ENCODE measurements at regions not wholly inside any gene's neighbourhood (a gene's known extent, or its start where the extent isn't known, plus 50 kb on each side); places are given as distances from the start of the nearest gene placed in this dataset.

DNA sequence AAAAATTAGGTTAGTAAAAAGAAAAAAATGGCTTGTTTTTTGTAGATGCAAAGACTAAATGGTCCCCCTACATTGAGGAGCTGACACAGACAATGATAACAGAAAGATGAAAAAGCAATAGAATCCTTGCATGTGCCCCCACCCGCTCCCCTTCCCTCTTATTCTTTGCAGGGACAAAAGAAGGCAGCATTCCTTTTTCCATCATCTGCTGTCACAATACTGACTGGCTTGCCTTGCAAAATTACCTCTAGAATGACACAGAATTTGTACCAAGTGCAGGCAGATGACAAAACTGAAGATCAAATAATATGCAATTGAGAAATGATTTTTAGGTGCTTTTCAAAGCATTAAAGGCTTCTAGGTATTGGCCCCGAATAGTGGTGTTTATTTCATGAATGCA, 153.1 kb upstream of the AGA start:
- 83% methylated on average over 1 of the region's 2 CpGs; no CpG with 5 or more reads in 1 of the 2 experiments for WGBS, 2 experiments (ENCODE audit: extremely low coverage in 2 of 2, insufficient read length in 1 of 2)
- no peak overlapping the region for H2BK20ac ChIP-seq (ENCODE audit: low read depth, low read length)
- ATAC-seq (ENCODE audit: low read depth) = no peak

More for the DNA sequence above, 153.1 kb upstream of the AGA start:
- Histone ChIP-seq H4K91ac (ENCODE audit: insufficient read depth, low read depth, low read length) (no peak overlapping the region), H3K36me3 (ENCODE audit: control insufficient read depth, insufficient read depth, low read length) (no peaks in the 10 kb centered on the region), H3K23ac (ENCODE audit: low read depth, low read length) (no peak overlapping the region), H2AFZ (replicated peaks; ENCODE audit: low read length, poor library complexity) (no peak overlapping the region), H3K4me2 (ENCODE audit: low read depth, low read length) (no peak overlapping the region), H3K9ac (ENCODE audit: low read depth, low read length) (no peak overlapping the region), H3K14ac (replicated peaks; ENCODE audit: low read depth, low read length) (no peak overlapping the region), H4K8ac (ENCODE audit: low read depth in 2 of 2, low read length in 2 of 2) (no peak overlapping the region), H2BK15ac (ENCODE audit: low read depth, low read length) (no peak overlapping the region), H2BK120ac (ENCODE audit: low read depth, low read length) (no peak overlapping the region), H3K4me3 (ENCODE audit: insufficient read depth, low read depth, low read length) (no peak overlapping the region), H3K4me1 (ENCODE audit: control insufficient read depth, insufficient read depth, low read length) (no peaks in the 10 kb centered on the region), H4K20me1 (ENCODE audit: insufficient read depth, low read length) (no peaks in the 10 kb centered on the region), H3K79me1 (ENCODE audit: low read depth in 1 of 2, low read length in 2 of 2) (no peaks in the 10 kb centered on the region), H3K9me1 (ENCODE audit: insufficient read depth, low read length) (no peaks in the 10 kb centered on the region), H4K5ac (ENCODE audit: low read depth, low read length) (no peak overlapping the region), H3K18ac (ENCODE audit: low read depth, low read length) (no peak overlapping the region), H2AK9ac (replicated peaks; ENCODE audit: low read depth, low read length, poor library complexity) (no peak overlapping the region), H2BK5ac (ENCODE audit: low read depth, low read length, poor library complexity, severe bottlenecking) (no peak overlapping the region), H2AK5ac (ENCODE audit: low read depth, low read length) (no peak overlapping the region), H3K27ac (ENCODE audit: insufficient read depth, low read length) (no peak overlapping the region), H3K4ac (ENCODE audit: low read depth, low read length) (no peak overlapping the region), H3K9me3 (ENCODE audit: control insufficient read depth, insufficient read depth, low read length) (no peaks in the 10 kb centered on the region), H3K56ac (ENCODE audit: extremely low read depth, insufficient read depth, low read length) (no peak overlapping the region), H3K27me3 (ENCODE audit: control insufficient read depth, insufficient read depth, low read length) (no peaks in the 10 kb centered on the region)
- intact Hi-C loops (cut with micrococcal nuclease) = no loop called here
- DNase-seq = no peak
- dilution Hi-C loops (cut with HindIII; ENCODE audit: low sequenced_read_pairs, unreplicated experiment) = no loop called here
- in situ Hi-C loops (cut with MboI; ENCODE audit: low sequenced_read_pairs) = no loop called here
- no peak for TF ChIP-seq RCOR1 (IDR thresholded peaks at IDR 0.05; ENCODE audit: insufficient replicate concordance, low read length)
- no peak for TF ChIP-seq RFX5 (IDR thresholded peaks at IDR 0.05; ENCODE audit: low read depth, low read length)
- TF ChIP-seq CEBPB (IDR thresholded peaks at IDR 0.05; ENCODE audit: low read depth, low read length) = no peak
- TF ChIP-seq BHLHE40 (IDR thresholded peaks at IDR 0.05; ENCODE audit: low read depth, low read length) = no peak
- no peak for TF ChIP-seq MXI1 (IDR thresholded peaks at IDR 0.05; ENCODE audit: borderline replicate concordance, low read depth, low read length)
- TF ChIP-seq, protein P1, sequence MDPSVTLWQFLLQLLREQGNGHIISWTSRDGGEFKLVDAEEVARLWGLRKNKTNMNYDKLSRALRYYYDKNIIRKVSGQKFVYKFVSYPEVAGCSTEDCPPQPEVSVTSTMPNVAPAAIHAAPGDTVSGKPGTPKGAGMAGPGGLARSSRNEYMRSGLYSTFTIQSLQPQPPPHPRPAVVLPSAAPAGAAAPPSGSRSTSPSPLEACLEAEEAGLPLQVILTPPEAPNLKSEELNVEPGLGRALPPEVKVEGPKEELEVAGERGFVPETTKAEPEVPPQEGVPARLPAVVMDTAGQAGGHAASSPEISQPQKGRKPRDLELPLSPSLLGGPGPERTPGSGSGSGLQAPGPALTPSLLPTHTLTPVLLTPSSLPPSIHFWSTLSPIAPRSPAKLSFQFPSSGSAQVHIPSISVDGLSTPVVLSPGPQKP (IDR thresholded peaks at IDR 0.05; ENCODE audit: borderline replicate concordance, low read depth, low read length) = no peak
- TF ChIP-seq MAZ (IDR thresholded peaks at IDR 0.05; ENCODE audit: borderline replicate concordance, low read depth, low read length) = no peak
- no peak for TF ChIP-seq FOS (IDR thresholded peaks at IDR 0.05; ENCODE audit: low read depth, low read length)
- TF ChIP-seq CHD1 (IDR thresholded peaks at IDR 0.05; ENCODE audit: low read depth, low read length) = no peak
- no peak for TF ChIP-seq POLR2A (IDR thresholded peaks at IDR 0.05; ENCODE audit: low read depth, low read length)
- no TSS peak for BruUV-seq (replicated peaks)
- ChIA-PET CTCF (interaction anchor here (0.6 kb wide), 1 partner anchor 26 kb away, joined by 3 read pairs; no protein-coding TSS in a partner anchor), POLR2A (ENCODE audit: unreplicated experiment) (no interaction called here)

Data from IMR-90 (cell line).